ENCODE measurements at regions not wholly inside any gene's neighbourhood (a gene's known extent, or its start where the extent isn't known, plus 50 kb on each side); places are given as distances from the start of the nearest gene placed in this dataset.

DNA sequence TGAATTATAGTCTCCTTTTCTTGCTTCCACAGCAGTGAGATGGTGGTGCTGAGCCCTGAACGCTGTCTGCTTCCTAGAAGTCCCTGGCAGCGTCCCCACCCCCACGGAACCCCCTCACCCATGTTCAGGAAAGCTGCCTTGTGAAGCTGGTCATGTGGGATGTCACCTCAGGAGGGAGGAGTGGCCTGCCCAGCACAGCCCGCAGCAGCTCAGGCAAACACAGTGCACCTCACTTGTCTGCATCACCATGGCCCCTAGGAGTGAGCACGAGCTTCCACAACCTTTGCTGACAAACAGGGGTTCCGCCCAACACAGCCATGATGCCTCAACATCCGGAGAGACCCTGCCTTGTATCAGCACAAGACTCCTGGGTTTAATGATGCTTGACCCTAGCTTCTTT, 508.9 kb downstream of the RPS24 start:
- peak overlapping the region in 1 of 4 donors; percentile 33 for H3K27ac ChIP-seq
- no peak overlapping the region for H3K4me3 ChIP-seq
- H3K4me1 ChIP-seq: no peaks in the 10 kb centered on the region
- intact Hi-C loops (cut with DNase I): no loop called here
- 69 to 71% methylated on average over 7 of the region's 7 CpGs for WGBS, 2 donors
- DNase-seq: no peak
- no peak for FAIRE-seq
- H3K36me3 ChIP-seq: no peaks in the 10 kb centered on the region
- H3K27me3 ChIP-seq: no peaks in the 10 kb centered on the region
- no peak for ATAC-seq
- no peaks in the 10 kb centered on the region for H3K9me3 ChIP-seq
- no peak for TF ChIP-seq CTCF (IDR thresholded peaks at IDR 0.05)

DNA sequence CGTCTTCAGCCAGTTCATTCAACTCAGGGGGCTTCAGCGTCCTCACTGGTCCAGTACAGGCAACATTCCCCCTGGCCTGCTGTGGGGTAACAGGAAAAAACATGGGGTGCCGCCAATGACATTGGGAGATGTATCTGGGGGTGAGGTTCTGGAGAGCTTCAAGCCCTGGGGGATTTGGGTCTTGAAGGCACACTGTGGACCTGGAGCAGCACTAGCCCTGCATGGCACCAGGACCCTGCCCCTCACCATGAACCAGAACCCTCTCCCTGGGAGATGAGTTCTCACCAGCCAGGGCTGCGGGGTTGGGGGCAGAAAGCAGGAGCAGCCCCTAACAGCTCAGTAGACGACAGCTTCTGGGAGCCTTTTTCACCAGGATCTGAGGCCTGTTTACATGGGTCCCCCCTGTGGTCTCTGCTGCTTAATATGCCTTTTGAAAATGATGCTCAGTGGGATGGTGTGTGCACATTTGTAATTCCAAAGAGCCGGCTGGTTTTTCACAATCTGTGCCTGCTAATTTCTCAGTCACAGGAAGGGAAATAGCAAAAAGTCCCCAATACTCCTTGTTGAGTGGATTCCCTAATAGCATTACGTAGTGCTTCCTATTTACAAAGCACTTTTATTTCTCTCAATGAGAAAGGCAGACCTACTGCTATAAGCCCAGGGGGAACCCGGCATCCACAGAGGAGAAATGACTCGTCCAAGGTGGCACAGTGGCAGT, 509.5 kb downstream of the RPS24 start:
- Histone ChIP-seq H3K4me1 (no peaks in the 10 kb centered on the region), H3K9me3 (no peaks in the 10 kb centered on the region), H3K27ac (peak overlapping the region in 2 of 4 donors; percentile 15 to 33), H3K27me3 (no peaks in the 10 kb centered on the region), H3K4me3 (no peak overlapping the region), H3K36me3 (no peaks in the 10 kb centered on the region)
- DNase-seq: no peak
- intact Hi-C loops (cut with DNase I): no loop called here
- 76 to 79% methylated on average over 9 of the region's 9 CpGs for WGBS, 2 donors
- TF ChIP-seq CTCF (IDR thresholded peaks at IDR 0.05): no peak
- no peak for FAIRE-seq
- ATAC-seq: peak in 3 of 4 donors; percentile 26 to 40 (median 31)

GRCh38 chr10:78543749-78544362, 510.2 kb downstream of the RPS24 start:
- Histone ChIP-seq H3K4me3 (no peak overlapping the region), H3K27me3 (no peaks in the 10 kb centered on the region), H3K4me1 (no peaks in the 10 kb centered on the region), H3K9me3 (no peaks in the 10 kb centered on the region), H3K27ac (peak overlapping the region in 2 of 4 donors; percentile 15 to 33), H3K36me3 (no peaks in the 10 kb centered on the region)
- 74% methylated on average over 11 of the region's 11 CpGs for WGBS, 2 donors
- TF ChIP-seq CTCF (IDR thresholded peaks at IDR 0.05): no peak
- peak in 2 of 6 donors; percentile 19 to 37 for DNase-seq
- ATAC-seq: peak in 3 of 4 donors; percentile 70 to 75 (median 72)
- intact Hi-C loops (cut with DNase I): no loop called here
- FAIRE-seq: no peak

DNA sequence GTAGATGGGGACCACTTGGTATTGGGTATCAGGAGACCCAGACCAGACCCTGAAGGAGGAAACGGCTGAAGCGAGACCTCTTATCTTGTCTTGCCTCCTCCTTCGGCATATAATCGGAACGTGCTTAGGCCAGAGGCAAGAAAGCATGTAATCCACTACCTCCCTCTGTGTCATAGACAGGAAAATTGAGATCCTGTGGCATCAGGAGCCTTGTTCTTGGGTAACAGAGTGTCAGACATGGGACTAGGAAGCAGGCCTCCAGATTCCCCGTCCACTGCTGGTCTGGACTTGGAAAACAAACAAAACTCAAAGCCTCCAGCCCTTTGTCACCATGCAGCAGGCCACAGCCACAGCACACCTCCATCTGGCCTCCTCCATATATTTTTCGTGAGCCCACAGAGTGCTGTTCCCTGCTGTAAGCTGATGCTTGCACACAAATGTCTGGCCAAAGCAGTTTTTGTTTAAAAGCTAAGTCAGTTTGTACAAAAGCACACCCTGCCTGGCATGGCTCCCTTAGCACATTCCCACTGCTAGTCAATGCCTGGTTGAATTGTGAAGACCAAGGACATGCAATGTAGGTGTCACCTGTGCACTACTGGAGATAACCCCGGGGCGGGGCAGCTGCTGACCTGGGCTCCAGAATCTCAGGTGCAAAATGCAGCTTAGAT, 510.9 kb downstream of the RPS24 start:
- H3K4me1 ChIP-seq: no peaks in the 10 kb centered on the region
- intact Hi-C loops (cut with DNase I): no loop called here
- H3K4me3 ChIP-seq: no peak overlapping the region
- ATAC-seq (peak in 1 of 4 donors; percentile 13), DNase-seq (no peak), FAIRE-seq (no peak)
- no peaks in the 10 kb centered on the region for H3K27me3 ChIP-seq
- H3K9me3 ChIP-seq: no peaks in the 10 kb centered on the region
- H3K27ac ChIP-seq: no peak overlapping the region
- no peak for TF ChIP-seq CTCF (IDR thresholded peaks at IDR 0.05)
- 90 to 95% methylated on average over 9 of the region's 9 CpGs for WGBS, 2 donors
- no peaks in the 10 kb centered on the region for H3K36me3 ChIP-seq

Measured in pancreas (tissue), 10 donors.